OCI-LY1 (cell line): ENCODE measurements at regions not wholly inside any gene's neighbourhood (a gene's known extent, or its start where the extent isn't known, plus 50 kb on each side); places are given as distances from the start of the nearest gene placed in this dataset.

Experiments used
- H2AFZ ChIP-seq: fragments of 200-600 bp; sonication (generic), shearing (Covaris generic); 2 replicates; pipeline ENCODE4 v1.6.0; 2014; ENCODE audit warnings: antibody characterized with exemption, mild to moderate bottlenecking, low read length
- H3F3A ChIP-seq: fragments of 200-600 bp; sonication (generic), shearing (Covaris generic); 2 replicates; pipeline ENCODE4 v1.6.0; 2014; ENCODE audit warnings: mild to moderate bottlenecking, antibody characterized with exemption, low read length, moderate library complexity; ENCODE audit not compliant: insufficient read depth
- H3K27ac ChIP-seq: fragments of 200-600 bp; sonication (generic); 2 replicates; pipeline ENCODE4 v1.5.1; 2014; ENCODE audit warnings: low read length, mixed run types, mild to moderate bottlenecking, low read depth; ENCODE audit not compliant: poor library complexity, severe bottlenecking
- H3K27me3 ChIP-seq: fragments of 200-600 bp; sonication (generic); 2 replicates; pipeline ENCODE4 v1.6.0; 2014; ENCODE audit warnings: antibody characterized with exemption, mild to moderate bottlenecking, low read length, moderate library complexity; ENCODE audit not compliant: insufficient read depth
- H3K36me3 ChIP-seq: fragments of 200-600 bp; sonication (generic); 2 replicates; pipeline ENCODE4 v1.6.1; 2014; ENCODE audit warnings: mild to moderate bottlenecking, antibody characterized with exemption, low read length, moderate library complexity, mixed read lengths; ENCODE audit not compliant: insufficient read depth
- H3K4me1 ChIP-seq: fragments of 200-600 bp; sonication (generic); 2 replicates; pipeline ENCODE4 v1.5.1; 2014; ENCODE audit warnings: mild to moderate bottlenecking, low read length, moderate library complexity; ENCODE audit not compliant: insufficient read depth, severe bottlenecking
- H3K4me2 ChIP-seq: fragments of 200-600 bp; sonication (generic), shearing (Covaris generic); 2 replicates; pipeline ENCODE4 v1.6.1; 2014; ENCODE audit warnings: low read length
- H3K4me3 ChIP-seq: fragments of 200-600 bp; sonication (generic); 2 replicates; pipeline ENCODE4 v1.5.1; 2014; ENCODE audit warnings: low read length, low read depth, mild to moderate bottlenecking, mixed read lengths; ENCODE audit not compliant: poor library complexity, severe bottlenecking
- H3K79me2 ChIP-seq: fragments of 200-600 bp; shearing (Covaris generic); 2 replicates; pipeline ENCODE4 v1.6.1; 2016; ENCODE audit warnings: mixed run types, low read length, mixed read lengths; ENCODE audit not compliant: insufficient read depth
- H3K9ac ChIP-seq: fragments of 200-600 bp; sonication (generic), shearing (Covaris generic); 2 replicates; pipeline ENCODE4 v1.6.1; 2014; ENCODE audit warnings: mild to moderate bottlenecking, low read length, mixed read lengths
- H3K9me2 ChIP-seq: fragments of 200-600 bp; sonication (generic), shearing (Covaris generic); 2 replicates; pipeline ENCODE4 v1.6.1; 2014; ENCODE audit warnings: low read depth, mild to moderate bottlenecking, low read length, mixed read lengths
- H3K9me3 ChIP-seq: fragments of 200-600 bp; shearing (Covaris generic); 2 replicates; pipeline ENCODE4 v1.6.1; 2014; ENCODE audit warnings: low read length, mixed read lengths
- H4K20me1 ChIP-seq: fragments of 200-600 bp; sonication (generic), shearing (Covaris generic); 2 replicates; pipeline ENCODE4 v1.6.0; 2016; ENCODE audit warnings: mild to moderate bottlenecking, low read length; ENCODE audit not compliant: insufficient read depth
- EZH2 ChIP-seq: fragments of 200-600 bp; sonication (generic), shearing (Covaris generic); IDR thresholded peaks from 2 replicates; pipeline ENCODE4 v1.8.0; 2017; ENCODE audit warnings: borderline replicate concordance, mixed run types, mild to moderate bottlenecking, antibody characterized with exemption, low read length, moderate library complexity, mixed read lengths
- TF ChIP-seq, protein P1 (sequence below): fragments of 200-600 bp; sonication (generic), shearing (Covaris generic); IDR thresholded peaks from 2 replicates; pipeline ENCODE4 v1.5.1; 2017; ENCODE audit warnings: mild to moderate bottlenecking, antibody characterized with exemption, low read length, moderate library complexity, mixed read lengths

GRCh38 chr1:14094611-14095400 is 394.8 kb downstream of the PRDM2 start:
- H3K27me3 ChIP-seq: no peaks in the 10 kb centered on the region
- TF ChIP-seq, protein P1, sequence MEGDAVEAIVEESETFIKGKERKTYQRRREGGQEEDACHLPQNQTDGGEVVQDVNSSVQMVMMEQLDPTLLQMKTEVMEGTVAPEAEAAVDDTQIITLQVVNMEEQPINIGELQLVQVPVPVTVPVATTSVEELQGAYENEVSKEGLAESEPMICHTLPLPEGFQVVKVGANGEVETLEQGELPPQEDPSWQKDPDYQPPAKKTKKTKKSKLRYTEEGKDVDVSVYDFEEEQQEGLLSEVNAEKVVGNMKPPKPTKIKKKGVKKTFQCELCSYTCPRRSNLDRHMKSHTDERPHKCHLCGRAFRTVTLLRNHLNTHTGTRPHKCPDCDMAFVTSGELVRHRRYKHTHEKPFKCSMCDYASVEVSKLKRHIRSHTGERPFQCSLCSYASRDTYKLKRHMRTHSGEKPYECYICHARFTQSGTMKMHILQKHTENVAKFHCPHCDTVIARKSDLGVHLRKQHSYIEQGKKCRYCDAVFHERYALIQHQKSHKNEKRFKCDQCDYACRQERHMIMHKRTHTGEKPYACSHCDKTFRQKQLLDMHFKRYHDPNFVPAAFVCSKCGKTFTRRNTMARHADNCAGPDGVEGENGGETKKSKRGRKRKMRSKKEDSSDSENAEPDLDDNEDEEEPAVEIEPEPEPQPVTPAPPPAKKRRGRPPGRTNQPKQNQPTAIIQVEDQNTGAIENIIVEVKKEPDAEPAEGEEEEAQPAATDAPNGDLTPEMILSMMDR: peak; percentile 50; the same call in 1 of the 2 replicates
- no peak for TF ChIP-seq EZH2
- no peak overlapping the region for H3K4me2 ChIP-seq
- no peak overlapping the region for H3K9ac ChIP-seq
- no peak overlapping the region for H2AFZ ChIP-seq
- H3K9me2 ChIP-seq: no peaks in the 10 kb centered on the region
- H3K4me3 ChIP-seq: no peak overlapping the region
- H3K9me3 ChIP-seq: no peaks in the 10 kb centered on the region
- no peaks in the 10 kb centered on the region for H3F3A ChIP-seq
- no peaks in the 10 kb centered on the region for H3K36me3 ChIP-seq
- no peak overlapping the region for H3K27ac ChIP-seq
- H3K4me1 ChIP-seq: no peaks in the 10 kb centered on the region
- no peaks in the 10 kb centered on the region for H3K79me2 ChIP-seq
- H4K20me1 ChIP-seq: no peaks in the 10 kb centered on the region

DNA sequence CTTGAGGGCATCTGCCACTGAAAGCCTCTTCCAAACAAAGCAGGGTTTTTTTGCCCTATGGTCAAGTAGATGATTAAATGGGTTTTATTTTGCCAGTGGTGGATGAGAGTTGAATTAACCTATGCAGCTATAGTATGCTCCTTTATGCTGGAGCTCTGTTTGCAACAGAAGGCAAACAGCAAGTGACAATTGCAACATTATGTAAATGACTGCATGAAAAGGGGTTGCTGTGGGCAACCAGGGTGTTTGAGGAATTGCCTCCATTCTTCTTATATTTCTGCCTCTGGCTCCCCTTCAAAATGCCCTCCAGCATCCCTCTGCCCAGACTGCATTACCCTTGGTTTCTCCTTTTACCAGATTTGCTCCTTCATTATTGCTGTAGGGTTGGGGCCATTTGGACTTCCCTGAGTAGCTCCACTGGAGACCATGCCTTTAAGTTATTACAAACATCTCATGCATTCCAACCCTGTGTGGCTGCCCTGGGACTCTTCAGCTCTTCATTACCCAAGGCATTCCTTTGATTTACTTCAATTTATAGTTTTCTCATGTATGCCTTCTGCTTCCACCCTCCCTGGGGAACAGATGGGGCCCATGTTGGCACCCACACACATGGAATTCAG is 398.4 kb downstream of the PRDM2 start:
- no peaks in the 10 kb centered on the region for H3K27me3 ChIP-seq
- no peaks in the 10 kb centered on the region for H3K4me1 ChIP-seq
- H3K4me2 ChIP-seq: no peak overlapping the region
- TF ChIP-seq, protein P1: no peak
- TF ChIP-seq EZH2: no peak
- H3K9me3 ChIP-seq: no peaks in the 10 kb centered on the region
- no peaks in the 10 kb centered on the region for H4K20me1 ChIP-seq
- H3K79me2 ChIP-seq: no peaks in the 10 kb centered on the region
- no peaks in the 10 kb centered on the region for H3K36me3 ChIP-seq
- H2AFZ ChIP-seq: no peak overlapping the region
- H3K9ac ChIP-seq: no peak overlapping the region
- H3F3A ChIP-seq: no peaks in the 10 kb centered on the region
- H3K4me3 ChIP-seq: no peak overlapping the region
- H3K9me2 ChIP-seq: no peaks in the 10 kb centered on the region
- H3K27ac ChIP-seq: no peak overlapping the region

DNA sequence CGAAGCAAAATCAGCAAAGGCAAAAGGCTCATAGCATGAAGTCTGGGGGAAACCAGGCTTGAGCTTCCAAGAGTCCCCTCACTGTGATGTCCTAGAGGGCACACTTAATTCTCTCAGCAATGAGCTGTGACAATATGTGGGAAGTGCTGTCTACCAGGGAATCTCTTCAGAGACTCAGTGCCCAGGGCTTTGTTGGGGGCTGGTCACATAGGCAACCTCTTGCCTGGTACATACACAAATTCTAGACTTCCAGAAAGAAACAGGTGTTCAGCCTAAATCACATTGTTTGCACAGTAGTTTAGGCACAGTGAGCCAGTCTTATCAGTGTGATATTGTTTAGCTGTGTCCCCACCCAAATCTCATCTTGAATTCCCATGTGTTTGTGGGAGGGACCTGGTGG is 400.5 kb downstream of the PRDM2 start:
- Histone ChIP-seq H3K27me3 (no peaks in the 10 kb centered on the region), H3F3A (no peaks in the 10 kb centered on the region), H3K9me3 (no peaks in the 10 kb centered on the region), H3K79me2 (no peaks in the 10 kb centered on the region), H4K20me1 (no peaks in the 10 kb centered on the region), H2AFZ (no peak overlapping the region), H3K9me2 (no peaks in the 10 kb centered on the region), H3K36me3 (no peaks in the 10 kb centered on the region), H3K4me3 (no peak overlapping the region), H3K9ac (no peak overlapping the region), H3K4me2 (no peak overlapping the region), H3K27ac (no peak overlapping the region), H3K4me1 (no peaks in the 10 kb centered on the region)
- no peak for TF ChIP-seq EZH2
- TF ChIP-seq, protein P1: no peak
